DOHH2 (cell line): ENCODE measurements at regions not wholly inside any gene's neighbourhood (a gene's known extent, or its start where the extent isn't known, plus 50 kb on each side); places are given as distances from the start of the nearest gene placed in this dataset.

Source experiments
- H3F3A ChIP-seq: fragments of 200-600 bp; sonication (generic), shearing (Covaris generic); 2 replicates; pipeline ENCODE4 v1.6.0; 2016; ENCODE audit warnings: antibody characterized with exemption, mild to moderate bottlenecking; ENCODE audit not compliant: control insufficient read depth, insufficient read depth
- H3K27ac ChIP-seq: fragments of 200-600 bp; sonication (generic); 2 replicates; pipeline ENCODE4 v1.5.1; 2014; ENCODE audit warnings: low read depth, mild to moderate bottlenecking, low read length, moderate library complexity
- H3K27me3 ChIP-seq: fragments of 200-600 bp; sonication (generic); 2 replicates; pipeline ENCODE4 v1.6.1; 2014; ENCODE audit warnings: mild to moderate bottlenecking, low read length, mixed read lengths; ENCODE audit not compliant: control insufficient read depth
- H3K36me3 ChIP-seq: fragments of 200-600 bp; sonication (generic); 2 replicates; pipeline ENCODE4 v1.6.1; 2014; ENCODE audit warnings: mild to moderate bottlenecking, low read length, moderate library complexity, mixed read lengths; ENCODE audit not compliant: control insufficient read depth
- H3K4me1 ChIP-seq: fragments of 200-600 bp; sonication (generic); 2 replicates; pipeline ENCODE4 v1.6.1; 2014; ENCODE audit warnings: mild to moderate bottlenecking, low read length, mixed read lengths; ENCODE audit not compliant: control insufficient read depth
- H3K4me2 ChIP-seq: fragments of 200-600 bp; sonication (generic); 2 replicates; pipeline ENCODE4 v1.6.0; 2014; ENCODE audit warnings: mild to moderate bottlenecking, low read length, moderate library complexity
- H3K4me3 ChIP-seq: fragments of 200-600 bp; sonication (generic); 2 replicates; pipeline ENCODE4 v1.5.1; 2014; ENCODE audit warnings: mild to moderate bottlenecking, low read length, mixed read lengths
- H3K79me2 ChIP-seq: fragments of 200-600 bp; sonication (generic); 2 replicates; pipeline ENCODE4 v1.6.1; 2014; ENCODE audit warnings: mild to moderate bottlenecking, low read length, mixed read lengths; ENCODE audit not compliant: control insufficient read depth
- H3K9me2 ChIP-seq: fragments of 200-600 bp; sonication (generic); replicated peaks from 2 replicates; pipeline ENCODE4 v1.6.1; 2014; ENCODE audit warnings: mild to moderate bottlenecking, low read length, mixed read lengths; ENCODE audit not compliant: control insufficient read depth
- H3K9me3 ChIP-seq: fragments of 200-600 bp; sonication (generic); 2 replicates; pipeline ENCODE4 v1.6.1; 2014; ENCODE audit warnings: antibody characterized with exemption, low read length, mixed read lengths; ENCODE audit not compliant: control insufficient read depth, insufficient read depth
- H4K20me1 ChIP-seq: fragments of 200-600 bp; sonication (generic); 2 replicates; pipeline ENCODE4 v1.6.0; 2014; ENCODE audit warnings: low read depth, mild to moderate bottlenecking, antibody characterized with exemption, low read length, moderate library complexity; ENCODE audit not compliant: control insufficient read depth, insufficient read depth
- EZH2phosphoT487 ChIP-seq: fragments of 200-600 bp; sonication (generic); IDR thresholded peaks from 2 replicates; pipeline ENCODE4 v1.6.1; 2017; ENCODE audit warnings: borderline replicate concordance, mild to moderate bottlenecking, antibody characterized with exemption, low read length, moderate library complexity, mixed read lengths
- TF ChIP-seq, protein P1 (sequence below): fragments of 200-600 bp; sonication (generic); IDR thresholded peaks from one replicate; pipeline ENCODE4 v1.5.1; 2014; ENCODE audit warnings: antibody characterized with exemption, mild to moderate bottlenecking, low read depth, low read length; ENCODE audit not compliant: poor library complexity, severe bottlenecking

DNA sequence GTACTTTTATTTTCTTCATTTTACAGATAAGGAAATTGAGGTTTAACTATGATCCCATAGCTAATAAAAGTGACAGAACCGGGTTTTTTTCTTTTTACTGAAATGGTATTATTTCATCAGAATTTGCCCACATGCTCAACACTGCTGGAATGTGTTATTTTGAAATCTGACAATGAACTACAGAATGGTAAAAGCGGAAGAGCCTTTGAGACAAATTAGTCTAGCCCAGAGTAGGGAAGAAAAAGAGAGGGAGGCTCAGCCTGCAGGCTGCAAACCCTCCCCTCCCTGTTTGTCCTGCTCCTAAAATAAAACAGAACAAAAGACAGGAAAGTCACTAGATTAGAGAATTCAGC lies 100.3 kb upstream of the LIPC start:
- TF ChIP-seq EZH2phosphoT487 = no peak
- TF ChIP-seq, protein P1, sequence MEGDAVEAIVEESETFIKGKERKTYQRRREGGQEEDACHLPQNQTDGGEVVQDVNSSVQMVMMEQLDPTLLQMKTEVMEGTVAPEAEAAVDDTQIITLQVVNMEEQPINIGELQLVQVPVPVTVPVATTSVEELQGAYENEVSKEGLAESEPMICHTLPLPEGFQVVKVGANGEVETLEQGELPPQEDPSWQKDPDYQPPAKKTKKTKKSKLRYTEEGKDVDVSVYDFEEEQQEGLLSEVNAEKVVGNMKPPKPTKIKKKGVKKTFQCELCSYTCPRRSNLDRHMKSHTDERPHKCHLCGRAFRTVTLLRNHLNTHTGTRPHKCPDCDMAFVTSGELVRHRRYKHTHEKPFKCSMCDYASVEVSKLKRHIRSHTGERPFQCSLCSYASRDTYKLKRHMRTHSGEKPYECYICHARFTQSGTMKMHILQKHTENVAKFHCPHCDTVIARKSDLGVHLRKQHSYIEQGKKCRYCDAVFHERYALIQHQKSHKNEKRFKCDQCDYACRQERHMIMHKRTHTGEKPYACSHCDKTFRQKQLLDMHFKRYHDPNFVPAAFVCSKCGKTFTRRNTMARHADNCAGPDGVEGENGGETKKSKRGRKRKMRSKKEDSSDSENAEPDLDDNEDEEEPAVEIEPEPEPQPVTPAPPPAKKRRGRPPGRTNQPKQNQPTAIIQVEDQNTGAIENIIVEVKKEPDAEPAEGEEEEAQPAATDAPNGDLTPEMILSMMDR = no peak
- H3K36me3 ChIP-seq = no peaks in the 10 kb centered on the region
- no peaks in the 10 kb centered on the region for H3F3A ChIP-seq
- H3K27me3 ChIP-seq = no peaks in the 10 kb centered on the region; the same call in 1 of the 2 replicates
- no peak overlapping the region for H3K27ac ChIP-seq
- no peak overlapping the region for H3K4me3 ChIP-seq
- no peaks in the 10 kb centered on the region for H3K9me2 ChIP-seq
- no peaks in the 10 kb centered on the region for H3K79me2 ChIP-seq
- no peaks in the 10 kb centered on the region for H4K20me1 ChIP-seq
- peaks cover 17% of the 10 kb centered on the region for H3K4me1 ChIP-seq
- H3K9me3 ChIP-seq = peaks cover 6% of the 10 kb centered on the region; the same call in 1 of the 2 replicates
- H3K4me2 ChIP-seq = peak overlapping the region; percentile 45

DNA sequence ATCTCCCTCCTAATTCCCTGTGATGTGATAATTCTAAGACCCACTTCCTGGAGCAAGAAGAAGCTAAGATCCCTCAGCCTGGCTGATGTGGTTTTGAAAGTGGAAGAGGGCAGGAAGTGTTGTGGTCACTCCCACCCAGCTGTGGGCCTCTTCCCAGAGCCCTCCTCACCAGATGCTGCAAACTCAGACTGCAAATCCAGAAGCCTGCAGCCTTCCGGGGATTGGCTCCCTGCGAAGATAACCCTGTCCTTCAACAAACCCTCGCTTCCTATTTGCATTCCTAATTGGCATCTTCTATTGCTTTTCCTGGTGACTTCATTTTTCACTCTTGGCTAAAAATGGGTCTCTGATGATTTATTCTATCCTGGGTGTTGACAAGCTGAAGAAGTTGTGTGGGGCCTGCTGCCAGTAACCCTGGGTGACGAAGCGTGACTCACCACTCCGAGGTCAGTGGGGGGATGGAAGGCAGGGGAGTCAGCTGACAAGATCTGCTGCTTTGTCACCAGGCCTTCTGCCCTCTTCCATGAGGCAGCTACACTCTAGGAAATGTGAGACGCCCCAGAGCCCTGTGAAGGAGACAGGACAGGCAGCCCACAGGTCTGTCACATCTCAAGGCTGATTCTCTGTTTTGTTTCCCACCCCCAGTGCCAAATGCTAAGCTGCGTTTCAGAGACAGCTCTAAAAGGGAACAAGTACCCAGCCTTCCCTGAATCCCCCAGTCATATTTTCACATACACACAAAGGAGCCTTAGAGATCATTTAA lies 99.7 kb upstream of the LIPC start:
- Histone ChIP-seq H3K36me3 (no peaks in the 10 kb centered on the region), H3K27me3 (no peaks in the 10 kb centered on the region), H3K4me2 (peak overlapping the region; percentile 45), H4K20me1 (no peaks in the 10 kb centered on the region), H3K4me3 (peak overlapping the region; percentile 7; the same call in 1 of the 2 replicates), H3F3A (no peaks in the 10 kb centered on the region), H3K9me3 (peaks cover 6% of the 10 kb centered on the region; the same call in 1 of the 2 replicates), H3K79me2 (no peaks in the 10 kb centered on the region), H3K4me1 (peaks cover 17% of the 10 kb centered on the region), H3K9me2 (no peaks in the 10 kb centered on the region), H3K27ac (no peak overlapping the region)
- TF ChIP-seq, protein P1 = no peak
- no peak for TF ChIP-seq EZH2phosphoT487

DNA sequence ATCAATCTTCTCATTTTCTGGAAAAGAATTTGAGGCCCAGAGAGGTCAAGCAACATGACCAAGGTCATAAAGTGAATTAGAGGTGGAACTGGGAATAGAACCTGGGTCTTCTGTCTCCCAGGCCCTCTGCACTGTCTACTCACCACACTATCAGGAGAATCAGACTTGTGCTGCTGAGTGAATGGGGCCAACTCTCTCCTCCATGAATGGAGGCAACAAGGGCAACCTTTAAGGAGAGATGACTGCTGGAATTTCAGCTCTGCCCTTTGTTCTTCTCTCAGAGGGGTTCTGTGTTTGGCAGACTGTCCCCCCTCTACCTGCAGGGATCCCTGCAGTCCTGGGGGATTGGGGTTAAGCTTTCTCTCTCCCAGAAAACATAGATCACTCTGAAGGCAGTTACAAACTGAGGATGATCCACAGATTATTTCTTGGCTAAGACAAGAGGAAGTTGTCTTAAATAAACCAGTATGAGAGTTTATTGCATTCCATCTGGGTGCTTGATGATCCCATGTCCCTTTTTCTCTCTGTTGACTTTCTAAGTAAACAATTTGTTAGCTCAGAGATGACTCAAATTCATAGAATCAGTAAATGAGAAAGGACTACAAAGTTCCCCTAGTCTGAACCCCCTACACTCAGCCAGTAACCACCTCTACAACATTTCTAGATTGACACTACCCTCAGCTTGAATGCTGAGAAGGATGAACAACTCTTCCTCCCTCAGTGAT lies 99.0 kb upstream of the LIPC start:
- H3K4me2 ChIP-seq = no peak overlapping the region
- H4K20me1 ChIP-seq = no peaks in the 10 kb centered on the region
- H3F3A ChIP-seq = no peaks in the 10 kb centered on the region
- no peak overlapping the region for H3K4me3 ChIP-seq
- peaks cover 17% of the 10 kb centered on the region for H3K4me1 ChIP-seq
- 0 out of 2 replicates have a peak, but pooled peaks cover 2% of the 10 kb centered on the region for H3K27me3 ChIP-seq
- H3K36me3 ChIP-seq = no peaks in the 10 kb centered on the region
- H3K9me2 ChIP-seq = no peaks in the 10 kb centered on the region
- H3K9me3 ChIP-seq = peaks cover 2% of the 10 kb centered on the region; the same call in 1 of the 2 replicates
- no peaks in the 10 kb centered on the region for H3K79me2 ChIP-seq
- TF ChIP-seq, protein P1 = no peak
- no peak for TF ChIP-seq EZH2phosphoT487
- no peak overlapping the region for H3K27ac ChIP-seq
